Common myeloid progenitor, CD34-positive (primary cell): ENCODE measurements at regions not wholly inside any gene's neighbourhood (a gene's known extent, or its start where the extent isn't known, plus 50 kb on each side); places are given as distances from the start of the nearest gene placed in this dataset.

Source experiments
- CTCF ChIA-PET: fragments of 350-600 bp; sonication (Branson Sonifier 250); formaldehyde crosslinking; loops from one replicate; lab custom pipeline; 2021; ENCODE audit warnings: antibody characterized with exemption; lab: Charles Lee
- POLR2A ChIA-PET: fragments of 350-600 bp; sonication (Branson Sonifier 250); formaldehyde crosslinking; loops from one replicate; lab custom pipeline; 2021; ENCODE audit warnings: antibody characterized with exemption; lab: Charles Lee
- DNase-seq, 3 donors: peaks; one replicate each; pipeline versions ENCODE4 v3.0.0 to v3.0.0-alpha.2; 2013
- H3K27ac ChIP-seq, 2 experiments: 1 replicate in 1 of 2; 2 replicates in 1 of 2; pipeline ENCODE4 v1.7.0; 2013; ENCODE audit warnings: inconsistent platforms in 2 of 2, low read length in 2 of 2, mild to moderate bottlenecking in 2 of 2, low read depth in 1 of 2, moderate library complexity in 1 of 2; ENCODE audit not compliant: severe bottlenecking in 2 of 2, insufficient read depth in 1 of 2, poor library complexity in 1 of 2
- H3K27me3 ChIP-seq, 5 experiments: replicated peaks in 2 of 5; 1 replicate in 3 of 5; 2 replicates in 2 of 5; pipeline versions ENCODE4 v1.6.1 to v1.7.0; 2013; ENCODE audit warnings: low read length in 4 of 5, mild to moderate bottlenecking in 2 of 5, moderate library complexity in 2 of 5, inconsistent platforms in 1 of 5; ENCODE audit not compliant: insufficient read depth in 5 of 5, control insufficient read depth in 4 of 5
- H3K36me3 ChIP-seq, 4 experiments: 1 replicate in 2 of 4; 2 replicates in 2 of 4; pipeline versions ENCODE4 v1.6.1 to v1.7.0; 2013; ENCODE audit warnings: low read length in 3 of 4, control low read depth in 1 of 4, mild to moderate bottlenecking in 1 of 4; ENCODE audit not compliant: control insufficient read depth in 4 of 4, insufficient read depth in 4 of 4
- H3K4me1 ChIP-seq, 4 experiments: 1 replicate in 3 of 4; 2 replicates in 1 of 4; pipeline versions ENCODE4 v1.6.1 to v1.7.1; 2013; ENCODE audit warnings: low read length in 3 of 4, mild to moderate bottlenecking in 3 of 4, control low read depth in 1 of 4, inconsistent platforms in 1 of 4, moderate library complexity in 1 of 4; ENCODE audit not compliant: control insufficient read depth in 4 of 4, insufficient read depth in 4 of 4; ENCODE audit errors: control extremely low read depth in 1 of 4
- H3K4me3 ChIP-seq, 7 experiments: 1 replicate in 4 of 7; 2 replicates in 3 of 7; pipeline versions ENCODE4 v1.5.1 to v1.7.0; 2013; ENCODE audit warnings: mild to moderate bottlenecking in 7 of 7, low read length in 6 of 7, moderate library complexity in 6 of 7, inconsistent platforms in 2 of 7, low read depth in 2 of 7, control low read depth in 1 of 7; ENCODE audit not compliant: insufficient read depth in 4 of 7, control insufficient read depth in 1 of 7; ENCODE audit errors: extremely low read depth in 1 of 7
- H3K9me3 ChIP-seq, 5 experiments: 1 replicate in 4 of 5; 2 replicates in 1 of 5; pipeline versions ENCODE4 v1.6.1 to v1.7.1; 2013; ENCODE audit warnings: low read length in 4 of 5, mild to moderate bottlenecking in 2 of 5, inconsistent platforms in 1 of 5, low read depth in 1 of 5, moderate library complexity in 1 of 5; ENCODE audit not compliant: control insufficient read depth in 4 of 5, insufficient read depth in 2 of 5; ENCODE audit errors: control extremely low read depth in 1 of 5
- WGBS: methylation state at CpG from one replicate; pipeline ENCODE4 v1.1.5; 2013; ENCODE audit not compliant: insufficient coverage; 5-methylcytosine and 5-hydroxymethylcytosine counted together

GRCh38 chr10:78508955-78509748 lies 475.5 kb downstream of the RPS24 start:
- ChIA-PET POLR2A (no interaction called here), CTCF (no interaction called here)
- Histone ChIP-seq H3K4me1 (no peaks in the 10 kb centered on the region), H3K27ac (no peak overlapping the region), H3K9me3 (peaks cover 0 to 5% (median 0%) of the 10 kb centered on the region in 5 experiments), H3K36me3 (no peaks in the 10 kb centered on the region), H3K27me3 (no peaks in the 10 kb centered on the region), H3K4me3 (no peak overlapping the region)
- no peak for DNase-seq
- WGBS: 100% methylated on average over 5 of the region's 6 CpGs

- no peaks in the 10 kb centered on the region for H3K36me3 ChIP-seq
- WGBS: 95% methylated on average over 9 of the region's 12 CpGs
- ChIA-PET CTCF (interaction anchor here (1.1 kb wide), 1 partner anchor 205 kb away, joined by 3 read pairs; no protein-coding TSS in a partner anchor), POLR2A (no interaction called here)
- DNase-seq: no peak
- H3K27me3 ChIP-seq: no peaks in the 10 kb centered on the region
- H3K4me1 ChIP-seq: no peaks in the 10 kb centered on the region
- peaks cover 0 to under 1% (median 0%) of the 10 kb centered on the region in 5 experiments for H3K9me3 ChIP-seq
- no peak overlapping the region for H3K27ac ChIP-seq
- H3K4me3 ChIP-seq: no peak overlapping the region
Measured at GRCh38 chr10:78510566-78511323, 477.1 kb downstream of the RPS24 start.

- no peaks in the 10 kb centered on the region for H3K9me3 ChIP-seq
Measured at GRCh38 chr10:78511324-78512204, 477.9 kb downstream of the RPS24 start.

GRCh38 chr10:78512205-78512550 lies 478.5 kb downstream of the RPS24 start:
- H3K27ac ChIP-seq: no peak overlapping the region
- H3K36me3 ChIP-seq: no peaks in the 10 kb centered on the region
- no peaks in the 10 kb centered on the region for H3K27me3 ChIP-seq
- H3K4me1 ChIP-seq: no peaks in the 10 kb centered on the region
- ChIA-PET CTCF (interaction anchor here (1.1 kb wide), 1 partner anchor 207 kb away, joined by 3 read pairs; no protein-coding TSS in a partner anchor), POLR2A (no interaction called here)
- 100% methylated on average over 3 of the region's 3 CpGs for WGBS
- no peak overlapping the region for H3K4me3 ChIP-seq
- no peak for DNase-seq
- H3K9me3 ChIP-seq: no peaks in the 10 kb centered on the region

More at GRCh38 chr10:78511324-78512204, 477.9 kb downstream of the RPS24 start:
- no peaks in the 10 kb centered on the region for H3K36me3 ChIP-seq
- H3K4me3 ChIP-seq: no peak overlapping the region
- no peaks in the 10 kb centered on the region for H3K27me3 ChIP-seq
- CTCF ChIA-PET: interaction anchor here (1.1 kb wide), 1 partner anchor 206 kb away, joined by 3 read pairs; no protein-coding TSS in a partner anchor
- POLR2A ChIA-PET: no interaction called here
- H3K4me1 ChIP-seq: no peaks in the 10 kb centered on the region
- 95% methylated on average over 4 of the region's 6 CpGs for WGBS
- no peak for DNase-seq
- no peak overlapping the region for H3K27ac ChIP-seq

- POLR2A ChIA-PET: no interaction called here
- no peak overlapping the region for H3K27ac ChIP-seq
- WGBS: 33% methylated on average over 1 of the region's 2 CpGs
- no peak for DNase-seq
- H3K4me3 ChIP-seq: no peak overlapping the region
- H3K9me3 ChIP-seq: no peaks in the 10 kb centered on the region
- CTCF ChIA-PET: no interaction called here
- H3K36me3 ChIP-seq: no peaks in the 10 kb centered on the region
- H3K4me1 ChIP-seq: no peaks in the 10 kb centered on the region
- H3K27me3 ChIP-seq: no peaks in the 10 kb centered on the region
Measured at GRCh38 chr10:78513330-78513729, 479.7 kb downstream of the RPS24 start.

- WGBS: 94% methylated on average over 3 of the region's 3 CpGs
- ChIA-PET POLR2A (no interaction called here), CTCF (no interaction called here)
- no peak for DNase-seq
- H3K36me3 ChIP-seq: no peaks in the 10 kb centered on the region
- H3K27ac ChIP-seq: no peak overlapping the region
- H3K4me1 ChIP-seq: no peaks in the 10 kb centered on the region
- H3K4me3 ChIP-seq: no peak overlapping the region
- no peaks in the 10 kb centered on the region for H3K27me3 ChIP-seq
- no peaks in the 10 kb centered on the region for H3K9me3 ChIP-seq
Measured at GRCh38 chr10:78513986-78514385, 480.3 kb downstream of the RPS24 start.
